Hepatocyte (in vitro differentiated cells): ENCODE measurements at regions not wholly inside any gene's neighbourhood (a gene's known extent, or its start where the extent isn't known, plus 50 kb on each side); places are given as distances from the start of the nearest gene placed in this dataset.

Experiments used
- DNase-seq: peaks from one replicate; pipeline ENCODE4 v3.0.0-alpha.2; 2016; ENCODE audit warnings: low spot score
- H2AFZ ChIP-seq: fragments of 200-600 bp; sonication (generic); 2 replicates; pipeline ENCODE4 v1.6.0; 2016; ENCODE audit warnings: antibody characterized with exemption, mild to moderate bottlenecking
- H3K27ac ChIP-seq: fragments of 200-600 bp; sonication (generic); 2 replicates; pipeline ENCODE4 v1.5.1; 2016; ENCODE audit warnings: mild to moderate bottlenecking
- H3K27me3 ChIP-seq: fragments of 200-600 bp; sonication (generic); 2 replicates; pipeline ENCODE4 v1.6.1; 2016
- H3K36me3 ChIP-seq: fragments of 200-600 bp; sonication (generic); replicated peaks from 2 replicates; pipeline ENCODE4 v1.5.1; 2016; ENCODE audit warnings: low read depth; ENCODE audit not compliant: insufficient read depth
- H3K4me1 ChIP-seq: fragments of 200-600 bp; sonication (generic); 2 replicates; pipeline ENCODE4 v1.5.1; 2016; ENCODE audit warnings: mild to moderate bottlenecking, moderate library complexity; ENCODE audit not compliant: insufficient read depth
- H3K4me2 ChIP-seq: fragments of 200-600 bp; sonication (generic); 2 replicates; pipeline ENCODE4 v1.6.0; 2016
- H3K4me3 ChIP-seq: fragments of 200-600 bp; sonication (generic); 2 replicates; pipeline ENCODE4 v1.5.1; 2016; ENCODE audit warnings: mild to moderate bottlenecking
- H3K79me2 ChIP-seq: fragments of 200-600 bp; sonication (generic); 2 replicates; pipeline ENCODE4 v1.6.0; 2017; ENCODE audit warnings: mild to moderate bottlenecking
- H3K9me2 ChIP-seq: fragments of 200-600 bp; sonication (generic); replicated peaks from 2 replicates; pipeline ENCODE4 v1.6.0; 2017; ENCODE audit warnings: mild to moderate bottlenecking; ENCODE audit not compliant: insufficient read depth
- H3K9me3 ChIP-seq: fragments of 200-600 bp; sonication (generic); 2 replicates; pipeline ENCODE4 v1.5.1; 2016; ENCODE audit warnings: low read depth, mild to moderate bottlenecking
- H4K20me1 ChIP-seq: fragments of 200-600 bp; sonication (generic); 2 replicates; pipeline ENCODE4 v1.6.0; 2016; ENCODE audit warnings: mild to moderate bottlenecking; ENCODE audit not compliant: insufficient read depth, poor library complexity, severe bottlenecking
- EZH2 ChIP-seq: fragments of 200-600 bp; sonication (generic); IDR thresholded peaks from 2 replicates; pipeline ENCODE4 v1.6.1; 2016; ENCODE audit warnings: antibody characterized with exemption, mild to moderate bottlenecking, borderline replicate concordance
- EZH2phosphoT487 ChIP-seq: fragments of 200-600 bp; sonication (generic); IDR thresholded peaks from one replicate; pipeline ENCODE4 v1.6.1; 2018; ENCODE audit warnings: antibody characterized with exemption, mild to moderate bottlenecking, low read depth, moderate library complexity; ENCODE audit not compliant: unreplicated experiment, severe bottlenecking
- WGBS: methylation state at CpG from one replicate; pipeline ENCODE4 v1.1.6; 2016; ENCODE audit warnings: low lambda C conversion rate; ENCODE audit errors: missing lambda C conversion rate; 5-methylcytosine and 5-hydroxymethylcytosine counted together
- TF ChIP-seq, protein P1 (sequence below): fragments of 200-600 bp; sonication (generic); IDR thresholded peaks from 2 replicates; pipeline ENCODE4 v1.5.1; 2016; ENCODE audit warnings: antibody characterized with exemption, mild to moderate bottlenecking; ENCODE audit not compliant: poor library complexity

DNA sequence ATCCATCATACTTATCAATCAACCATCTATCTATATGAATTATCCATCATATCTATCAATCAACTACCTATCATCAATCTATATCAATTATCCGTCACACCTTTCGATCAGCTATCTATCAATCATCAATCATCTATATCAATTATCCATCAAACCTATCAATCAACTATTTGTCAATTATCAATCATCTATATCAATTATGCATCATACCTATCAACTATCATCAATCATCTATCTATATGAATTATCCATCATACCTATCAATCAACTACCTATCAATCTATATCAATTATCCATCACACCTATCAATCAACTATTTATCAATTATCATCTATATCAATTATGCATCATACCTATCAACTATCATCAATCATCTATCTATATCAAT is 70.6 kb upstream of the PPP2R3B start:
- Histone ChIP-seq H3K36me3 (no peaks in the 10 kb centered on the region), H3K4me2 (no peak overlapping the region), H3K4me1 (no peaks in the 10 kb centered on the region), H3K79me2 (no peaks in the 10 kb centered on the region), H3K9me2 (no peaks in the 10 kb centered on the region), H3K9me3 (no peaks in the 10 kb centered on the region), H3K27me3 (no peaks in the 10 kb centered on the region), H2AFZ (no peak overlapping the region), H4K20me1 (no peaks in the 10 kb centered on the region), H3K27ac (no peak overlapping the region), H3K4me3 (no peak overlapping the region)
- TF ChIP-seq EZH2phosphoT487, result no peak
- no peak for TF ChIP-seq EZH2
- TF ChIP-seq, protein P1, sequence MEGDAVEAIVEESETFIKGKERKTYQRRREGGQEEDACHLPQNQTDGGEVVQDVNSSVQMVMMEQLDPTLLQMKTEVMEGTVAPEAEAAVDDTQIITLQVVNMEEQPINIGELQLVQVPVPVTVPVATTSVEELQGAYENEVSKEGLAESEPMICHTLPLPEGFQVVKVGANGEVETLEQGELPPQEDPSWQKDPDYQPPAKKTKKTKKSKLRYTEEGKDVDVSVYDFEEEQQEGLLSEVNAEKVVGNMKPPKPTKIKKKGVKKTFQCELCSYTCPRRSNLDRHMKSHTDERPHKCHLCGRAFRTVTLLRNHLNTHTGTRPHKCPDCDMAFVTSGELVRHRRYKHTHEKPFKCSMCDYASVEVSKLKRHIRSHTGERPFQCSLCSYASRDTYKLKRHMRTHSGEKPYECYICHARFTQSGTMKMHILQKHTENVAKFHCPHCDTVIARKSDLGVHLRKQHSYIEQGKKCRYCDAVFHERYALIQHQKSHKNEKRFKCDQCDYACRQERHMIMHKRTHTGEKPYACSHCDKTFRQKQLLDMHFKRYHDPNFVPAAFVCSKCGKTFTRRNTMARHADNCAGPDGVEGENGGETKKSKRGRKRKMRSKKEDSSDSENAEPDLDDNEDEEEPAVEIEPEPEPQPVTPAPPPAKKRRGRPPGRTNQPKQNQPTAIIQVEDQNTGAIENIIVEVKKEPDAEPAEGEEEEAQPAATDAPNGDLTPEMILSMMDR, result no peak
- no peak for DNase-seq
- WGBS, result 77% methylated on average over 2 of the region's 2 CpGs

DNA sequence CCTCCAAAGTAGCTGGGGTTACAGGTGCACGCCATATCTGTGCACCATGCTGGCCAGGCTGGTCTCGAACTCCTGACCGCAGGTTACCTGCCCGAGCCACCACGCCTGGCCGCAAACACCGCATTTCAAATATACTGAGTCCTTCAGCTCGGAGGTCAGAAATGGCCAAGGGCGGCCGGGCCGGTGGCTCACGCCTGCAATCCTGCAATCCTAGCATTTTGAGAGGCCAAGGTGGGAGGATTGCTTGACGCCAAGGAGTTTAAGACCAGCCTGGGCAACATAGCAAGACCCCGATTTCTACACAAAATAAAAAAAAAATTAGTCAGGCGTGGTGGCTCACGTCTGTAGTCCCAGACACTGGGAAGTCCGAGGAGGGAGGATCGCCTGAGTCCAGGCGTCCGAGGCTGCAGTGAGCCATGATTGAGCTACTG is 71.9 kb upstream of the PPP2R3B start:
- H3K27ac ChIP-seq, result no peak overlapping the region
- no peak overlapping the region for H3K4me2 ChIP-seq
- H3K79me2 ChIP-seq, result no peaks in the 10 kb centered on the region
- no peak for DNase-seq
- no peaks in the 10 kb centered on the region for H4K20me1 ChIP-seq
- no peaks in the 10 kb centered on the region for H3K4me1 ChIP-seq
- no peak overlapping the region for H3K4me3 ChIP-seq
- no peak for TF ChIP-seq EZH2phosphoT487
- TF ChIP-seq, protein P1, result no peak
- TF ChIP-seq EZH2, result no peak
- no peaks in the 10 kb centered on the region for H3K9me2 ChIP-seq
- no peaks in the 10 kb centered on the region for H3K9me3 ChIP-seq
- H3K27me3 ChIP-seq, result no peaks in the 10 kb centered on the region
- no peak overlapping the region for H2AFZ ChIP-seq
- no peaks in the 10 kb centered on the region for H3K36me3 ChIP-seq
- 91% methylated on average over 19 of the region's 20 CpGs for WGBS

DNA sequence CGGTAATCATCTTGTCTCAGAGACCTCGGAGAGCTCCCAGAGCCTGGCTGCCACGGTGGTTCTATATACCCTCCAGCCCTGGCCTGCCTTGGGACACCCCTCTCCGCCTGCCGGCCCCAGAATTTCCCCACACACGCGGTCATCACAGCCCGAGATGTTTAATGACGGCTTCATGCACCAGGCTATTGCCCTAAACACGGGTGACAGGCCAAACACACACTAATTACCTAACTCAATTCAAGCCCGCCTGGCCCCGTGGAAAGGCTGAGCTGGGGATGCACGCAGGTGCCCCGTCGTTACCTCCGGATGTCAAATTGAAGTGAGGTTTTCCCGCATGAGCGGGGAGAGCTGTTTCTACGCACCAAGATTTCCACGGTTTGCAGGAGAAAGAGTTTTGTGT is 72.9 kb upstream of the PPP2R3B start:
- no peaks in the 10 kb centered on the region for H4K20me1 ChIP-seq
- 83% methylated on average over 20 of the region's 20 CpGs for WGBS
- H3K27me3 ChIP-seq, result no peaks in the 10 kb centered on the region
- H3K4me2 ChIP-seq, result no peak overlapping the region
- no peaks in the 10 kb centered on the region for H3K9me2 ChIP-seq
- H3K79me2 ChIP-seq, result no peaks in the 10 kb centered on the region
- H3K9me3 ChIP-seq, result no peaks in the 10 kb centered on the region
- DNase-seq, result no peak
- H3K4me1 ChIP-seq, result no peaks in the 10 kb centered on the region
- no peak overlapping the region for H3K4me3 ChIP-seq
- TF ChIP-seq, protein P1, result no peak
- no peak for TF ChIP-seq EZH2phosphoT487
- TF ChIP-seq EZH2, result no peak
- no peaks in the 10 kb centered on the region for H3K36me3 ChIP-seq
- H2AFZ ChIP-seq, result no peak overlapping the region
- H3K27ac ChIP-seq, result no peak overlapping the region

DNA sequence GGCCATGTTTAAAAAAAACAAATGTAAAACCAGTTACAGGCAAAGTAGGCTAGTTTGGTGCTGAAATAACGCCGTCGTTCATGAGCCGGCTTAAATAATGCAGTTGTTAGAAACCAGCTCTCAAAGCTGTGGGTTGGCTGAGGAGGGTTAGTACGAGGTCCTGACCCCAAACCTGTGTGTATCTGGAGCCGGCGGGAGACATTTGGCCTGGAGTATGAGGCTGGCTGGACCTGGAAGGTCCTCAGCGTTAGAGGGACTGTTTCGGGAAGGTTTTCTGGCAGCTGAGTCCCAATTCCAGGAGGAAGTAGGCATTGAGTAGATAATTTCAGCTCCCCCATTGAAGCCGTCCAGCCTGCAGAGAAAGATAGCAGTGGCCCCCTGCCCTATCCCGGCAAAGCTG is 73.4 kb upstream of the PPP2R3B start:
- Histone ChIP-seq H3K27ac (no peak overlapping the region), H3K4me1 (no peaks in the 10 kb centered on the region), H4K20me1 (no peaks in the 10 kb centered on the region), H3K4me2 (no peak overlapping the region), H3K4me3 (no peak overlapping the region), H2AFZ (no peak overlapping the region), H3K79me2 (no peaks in the 10 kb centered on the region), H3K36me3 (no peaks in the 10 kb centered on the region), H3K27me3 (no peaks in the 10 kb centered on the region), H3K9me3 (no peaks in the 10 kb centered on the region), H3K9me2 (no peaks in the 10 kb centered on the region)
- no peak for DNase-seq
- no peak for TF ChIP-seq EZH2phosphoT487
- TF ChIP-seq, protein P1, result no peak
- TF ChIP-seq EZH2, result no peak
- WGBS, result 79% methylated on average over 11 of the region's 11 CpGs
